GM13977 (cell line): ENCODE measurements at regions not wholly inside any gene's neighbourhood (a gene's known extent, or its start where the extent isn't known, plus 50 kb on each side); places are given as distances from the start of the nearest gene placed in this dataset.
"Not testable (repeated sequence)": the region's sequence is repeated elsewhere in the genome, so short reads cannot be mapped to it uniquely, and the experiment has no call there.

Experiments used
- DNase-seq: peaks from one replicate; pipeline ENCODE4 v3.0.0; 2012; ENCODE audit warnings: low spot score
- CTCF ChIP-seq: IDR thresholded peaks from 2 replicates; pipeline ENCODE4 v1.5.1; 2012; ENCODE audit warnings: mild to moderate bottlenecking, control low read depth; ENCODE audit not compliant: insufficient read depth; ENCODE audit errors: extremely low read depth, missing control alignments
- in situ Hi-C: fragments of 300-500 bp; cut with MboI; formaldehyde crosslinking; loops from one replicate; pipeline ENCODE4 v1.12.0; 2022; ENCODE audit warnings: low sequenced_read_pairs, low pct_unique_long_range_greater_than_20kb, mixed read lengths, inconsistent platforms; ENCODE audit not compliant: unreplicated experiment

GRCh38 chr1:22210636-22211035, 67.7 kb upstream of the WNT4 start:
- no peak for DNase-seq
- no peak for TF ChIP-seq CTCF
- in situ Hi-C loops, result no loop called here

- in situ Hi-C loops, DNase-seq: not testable (repeated sequence)
Observed at GRCh38 chr1:22211459-22211858, 68.6 kb upstream of the WNT4 start.

GRCh38 chr1:22212400-22213233, 69.7 kb upstream of the WNT4 start:
- TF ChIP-seq CTCF, result no peak
- in situ Hi-C loops, result no loop called here
- DNase-seq, result no peak

- DNase-seq, result no peak
- no peak for TF ChIP-seq CTCF
- in situ Hi-C loops, result no loop called here
Observed at GRCh38 chr1:22216210-22216883, 73.5 kb upstream of the WNT4 start.

- no peak for TF ChIP-seq CTCF
- no peak for DNase-seq
- in situ Hi-C loops, result no loop called here
Observed at GRCh38 chr1:22216966-22217365, 74.1 kb upstream of the WNT4 start.

- DNase-seq, result no peak
Observed at GRCh38 chr1:22217811-22218460, 75.0 kb upstream of the WNT4 start.

More at GRCh38 chr1:22217811-22218460, 75.0 kb upstream of the WNT4 start:
- in situ Hi-C loops, result no loop called here
- TF ChIP-seq CTCF, result no peak
